GM12878 (cell line): ENCODE measurements at regions not wholly inside any gene's neighbourhood (a gene's known extent, or its start where the extent isn't known, plus 50 kb on each side); places are given as distances from the start of the nearest gene placed in this dataset.

ENCODE experiments used
- BRCA1 ChIP-seq: IDR thresholded peaks from 2 replicates; pipeline ENCODE4 v1.6.1; 2011; ENCODE audit warnings: low read depth, low read length, improper control_type of control experiment
- CTCF ChIP-seq, 3 experiments: IDR thresholded peaks in 2 of 3; conservative IDR thresholded peaks in 1 of 3; 2 replicates each; pipeline ENCODE4 v1.5.1; 2011; ENCODE audit warnings: low read depth in 3 of 3, low read length in 3 of 3, mild to moderate bottlenecking in 3 of 3, control low read depth in 2 of 3, moderate library complexity in 2 of 3, inconsistent platforms in 1 of 3, mixed read lengths in 1 of 3; ENCODE audit not compliant: control insufficient read depth in 2 of 3, insufficient read depth in 1 of 3; ENCODE audit errors: extremely low read depth in 1 of 3
- EP300 ChIP-seq, 2 experiments: fragments of 150-350 bp in 1 of 2; IDR thresholded peaks; 2 replicates each; pipeline ENCODE4 v1.6.1; 2011 to 2012; ENCODE audit warnings: low read depth in 2 of 2, low read length in 2 of 2, borderline replicate concordance in 1 of 2, improper control_type of control experiment in 1 of 2, inconsistent platforms in 1 of 2; ENCODE audit not compliant: control insufficient read depth in 1 of 2
- MYC ChIP-seq: IDR thresholded peaks from 2 replicates; pipeline ENCODE4 v1.6.1; 2011; ENCODE audit warnings: mild to moderate bottlenecking, low read length, moderate library complexity, inconsistent platforms; ENCODE audit not compliant: insufficient read depth, insufficient replicate concordance, insufficient read length, severe bottlenecking
- NBN ChIP-seq: fragments of 450-650 bp; IDR thresholded peaks from 2 replicates; pipeline ENCODE4 v1.6.1; 2016
- NFIC ChIP-seq: IDR thresholded peaks from 2 replicates; pipeline ENCODE4 v1.6.1; 2012; ENCODE audit warnings: low read depth, mild to moderate bottlenecking, inconsistent platforms, low read length, moderate library complexity
- POLR2AphosphoS5 ChIP-seq: IDR thresholded peaks from 2 replicates; pipeline ENCODE4 v1.6.1; 2011; ENCODE audit warnings: mild to moderate bottlenecking, low read length, inconsistent platforms
- REST ChIP-seq: IDR thresholded peaks from 2 replicates; pipeline ENCODE4 v1.6.1; 2012; ENCODE audit warnings: mild to moderate bottlenecking, low read depth, low read length
- TAF1 ChIP-seq: IDR thresholded peaks from 2 replicates; pipeline ENCODE4 v1.6.1; 2011; ENCODE audit warnings: mild to moderate bottlenecking, low read depth, low read length, borderline replicate concordance
- USF2 ChIP-seq: IDR thresholded peaks from 2 replicates; pipeline ENCODE4 v1.6.1; 2011; ENCODE audit warnings: low read depth, low read length, improper control_type of control experiment, borderline replicate concordance
- YY1 ChIP-seq: IDR thresholded peaks from 2 replicates; pipeline ENCODE4 v1.6.1; 2011; ENCODE audit warnings: low read depth, mild to moderate bottlenecking, low read length
- ZZZ3 ChIP-seq: IDR thresholded peaks from 2 replicates; pipeline ENCODE4 v1.6.1; 2011; ENCODE audit warnings: low read depth; ENCODE audit not compliant: control insufficient read depth, insufficient read length

- no peak for TF ChIP-seq MYC
- no peak for TF ChIP-seq TAF1
- no peak for TF ChIP-seq REST
- TF ChIP-seq CTCF (IDR thresholded peaks at IDR 0.05 in 2 of 3, conservative IDR thresholded peaks at IDR 0.05 in 1 of 3; ENCODE audit: control insufficient read depth in 2 of 3, extremely low read depth in 1 of 3, insufficient read depth in 1 of 3, low read depth in 3 of 3, low read length in 3 of 3), result no peak
- TF ChIP-seq POLR2AphosphoS5, result no peak
- no peak for TF ChIP-seq USF2
- TF ChIP-seq NFIC, result no peak
- TF ChIP-seq NBN, result no peak
- no peak for TF ChIP-seq EP300 (IDR thresholded peaks at IDR 0.05; ENCODE audit: borderline replicate concordance in 1 of 2, control insufficient read depth in 1 of 2, low read depth in 2 of 2, low read length in 2 of 2)
- TF ChIP-seq YY1, result no peak
- TF ChIP-seq ZZZ3, result no peak
- no peak for TF ChIP-seq BRCA1
Measured at GRCh38 chr5:19334278-19334677, 653.7 kb downstream of the CDH18 start.
